Gastrocnemius medialis (tissue), 4 donors: ENCODE measurements at regions not wholly inside any gene's neighbourhood (a gene's known extent, or its start where the extent isn't known, plus 50 kb on each side); places are given as distances from the start of the nearest gene placed in this dataset.
"Not testable (repeated sequence)": the region's sequence is repeated elsewhere in the genome, so short reads cannot be mapped to it uniquely, and the experiment has no call there.

Experiments
- POLR2A ChIP-seq, 2 donors: fragments of 450-650 bp; IDR thresholded peaks; one replicate each; pipeline ENCODE4 v1.6.1; 2017; ENCODE audit warnings: antibody characterized with exemption in 2 of 2, mild to moderate bottlenecking in 2 of 2, moderate library complexity in 2 of 2
- TF ChIP-seq, protein P1 (sequence below), 5 experiments: fragments of 450-650 bp in 3 of 5; fragments of 200-600 bp in 2 of 5; sonication (generic) in 2 of 5; IDR thresholded peaks in 4 of 5; conservative IDR thresholded peaks in 1 of 5; 1 replicate in 4 of 5; 2 replicates in 1 of 5; pipeline ENCODE4 v1.5.1; 2016 to 2019; ENCODE audit warnings: antibody characterized with exemption in 5 of 5, mild to moderate bottlenecking in 3 of 5, moderate library complexity in 3 of 5

GRCh38 chr20:54906134-54906533, 430.7 kb downstream of the DOK5 start:
- TF ChIP-seq, protein P1, sequence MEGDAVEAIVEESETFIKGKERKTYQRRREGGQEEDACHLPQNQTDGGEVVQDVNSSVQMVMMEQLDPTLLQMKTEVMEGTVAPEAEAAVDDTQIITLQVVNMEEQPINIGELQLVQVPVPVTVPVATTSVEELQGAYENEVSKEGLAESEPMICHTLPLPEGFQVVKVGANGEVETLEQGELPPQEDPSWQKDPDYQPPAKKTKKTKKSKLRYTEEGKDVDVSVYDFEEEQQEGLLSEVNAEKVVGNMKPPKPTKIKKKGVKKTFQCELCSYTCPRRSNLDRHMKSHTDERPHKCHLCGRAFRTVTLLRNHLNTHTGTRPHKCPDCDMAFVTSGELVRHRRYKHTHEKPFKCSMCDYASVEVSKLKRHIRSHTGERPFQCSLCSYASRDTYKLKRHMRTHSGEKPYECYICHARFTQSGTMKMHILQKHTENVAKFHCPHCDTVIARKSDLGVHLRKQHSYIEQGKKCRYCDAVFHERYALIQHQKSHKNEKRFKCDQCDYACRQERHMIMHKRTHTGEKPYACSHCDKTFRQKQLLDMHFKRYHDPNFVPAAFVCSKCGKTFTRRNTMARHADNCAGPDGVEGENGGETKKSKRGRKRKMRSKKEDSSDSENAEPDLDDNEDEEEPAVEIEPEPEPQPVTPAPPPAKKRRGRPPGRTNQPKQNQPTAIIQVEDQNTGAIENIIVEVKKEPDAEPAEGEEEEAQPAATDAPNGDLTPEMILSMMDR (IDR thresholded peaks at IDR 0.05 in 4 of 5, conservative IDR thresholded peaks at IDR 0.05 in 1 of 5) = not testable (repeated sequence)
- not testable (repeated sequence) for TF ChIP-seq POLR2A (IDR thresholded peaks at IDR 0.05)
